GM12874 (cell line): ENCODE measurements at regions not wholly inside any gene's neighbourhood (a gene's known extent, or its start where the extent isn't known, plus 50 kb on each side); places are given as distances from the start of the nearest gene placed in this dataset.

Source experiments
- CTCF ChIP-seq: IDR thresholded peaks from 2 replicates; pipeline ENCODE4 v1.5.1; 2011; ENCODE audit warnings: low read depth, mild to moderate bottlenecking, control low read depth, low read length, moderate library complexity; ENCODE audit not compliant: insufficient read depth

GRCh38 chr14:95460647-95461478 lies 55.6 kb downstream of the SYNE3 start:
- no peak for TF ChIP-seq CTCF

GRCh38 chr14:95458906-95459305 lies 57.5 kb downstream of the SYNE3 start:
- TF ChIP-seq CTCF = no peak

GRCh38 chr14:95458459-95458858 lies 58.0 kb downstream of the SYNE3 start:
- TF ChIP-seq CTCF = no peak

- TF ChIP-seq CTCF = no peak
Observed at GRCh38 chr14:95456281-95456680, 60.2 kb downstream of the SYNE3 start.

- TF ChIP-seq CTCF = no peak
Observed at GRCh38 chr14:95455246-95455645, 61.2 kb downstream of the SYNE3 start.

- TF ChIP-seq CTCF = no peak
Observed at GRCh38 chr14:95453713-95453980, 62.8 kb downstream of the SYNE3 start.

GRCh38 chr14:95452893-95453712 lies 63.3 kb downstream of the SYNE3 start:
- no peak for TF ChIP-seq CTCF
